ENCODE measurements at regions not wholly inside any gene's neighbourhood (a gene's known extent, or its start where the extent isn't known, plus 50 kb on each side); places are given as distances from the start of the nearest gene placed in this dataset.
"Not testable (repeated sequence)": the region's sequence is repeated elsewhere in the genome, so short reads cannot be mapped to it uniquely, and the experiment has no call there.

GRCh38 chr2:130248355-130248754, 50.1 kb upstream of the TUBA3E start:
- DNase-seq, result not testable (repeated sequence)

Measured in NCI-H146 (cell line).